Neural progenitor cell (in vitro differentiated cells): ENCODE measurements at regions not wholly inside any gene's neighbourhood (a gene's known extent, or its start where the extent isn't known, plus 50 kb on each side); places are given as distances from the start of the nearest gene placed in this dataset.

ENCODE experiments used
- EZH2 ChIP-seq: fragments of 200-600 bp; sonication (generic); IDR thresholded peaks from 2 replicates; pipeline ENCODE4 v1.6.1; 2017; ENCODE audit warnings: antibody characterized with exemption, mild to moderate bottlenecking, moderate library complexity
- EZH2phosphoT487 ChIP-seq: fragments of 200-600 bp; sonication (generic); IDR thresholded peaks from 2 replicates; pipeline ENCODE4 v1.6.1; 2017; ENCODE audit warnings: antibody characterized with exemption
- TF ChIP-seq, protein P1 (sequence below): fragments of 200-600 bp; sonication (generic); IDR thresholded peaks from 2 replicates; pipeline ENCODE4 v1.5.1; 2017; ENCODE audit warnings: antibody characterized with exemption, mild to moderate bottlenecking

DNA sequence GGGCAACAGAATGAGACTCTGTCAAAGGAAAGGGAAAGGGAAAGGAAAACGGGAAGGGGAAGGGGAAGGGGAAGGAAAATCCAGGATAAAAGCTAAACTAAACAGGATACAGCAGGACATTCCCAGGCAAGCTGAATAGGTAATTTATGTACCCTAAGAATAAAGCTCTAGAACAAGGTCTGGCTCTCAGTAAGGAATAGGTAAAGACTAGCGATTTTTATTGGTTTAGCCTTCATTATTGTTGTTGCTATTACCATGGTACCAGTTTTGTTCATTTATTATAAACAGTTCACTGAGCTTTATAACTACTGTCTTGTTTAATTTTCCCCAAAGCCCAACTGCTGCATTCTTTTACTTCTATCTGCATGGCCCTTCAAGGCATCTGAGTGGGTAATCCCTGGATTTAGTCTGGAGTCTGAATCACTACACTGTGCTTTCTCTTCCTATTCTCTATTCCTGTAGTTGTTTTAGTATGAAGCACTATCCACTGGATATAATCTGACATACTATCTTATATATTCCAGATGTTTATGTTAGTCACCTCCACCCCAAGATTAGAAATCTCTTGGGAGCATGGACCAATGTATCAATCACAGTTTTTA is 127.1 kb upstream of the TANK start:
- TF ChIP-seq EZH2 (no peak), EZH2phosphoT487 (no peak)
- TF ChIP-seq, protein P1, sequence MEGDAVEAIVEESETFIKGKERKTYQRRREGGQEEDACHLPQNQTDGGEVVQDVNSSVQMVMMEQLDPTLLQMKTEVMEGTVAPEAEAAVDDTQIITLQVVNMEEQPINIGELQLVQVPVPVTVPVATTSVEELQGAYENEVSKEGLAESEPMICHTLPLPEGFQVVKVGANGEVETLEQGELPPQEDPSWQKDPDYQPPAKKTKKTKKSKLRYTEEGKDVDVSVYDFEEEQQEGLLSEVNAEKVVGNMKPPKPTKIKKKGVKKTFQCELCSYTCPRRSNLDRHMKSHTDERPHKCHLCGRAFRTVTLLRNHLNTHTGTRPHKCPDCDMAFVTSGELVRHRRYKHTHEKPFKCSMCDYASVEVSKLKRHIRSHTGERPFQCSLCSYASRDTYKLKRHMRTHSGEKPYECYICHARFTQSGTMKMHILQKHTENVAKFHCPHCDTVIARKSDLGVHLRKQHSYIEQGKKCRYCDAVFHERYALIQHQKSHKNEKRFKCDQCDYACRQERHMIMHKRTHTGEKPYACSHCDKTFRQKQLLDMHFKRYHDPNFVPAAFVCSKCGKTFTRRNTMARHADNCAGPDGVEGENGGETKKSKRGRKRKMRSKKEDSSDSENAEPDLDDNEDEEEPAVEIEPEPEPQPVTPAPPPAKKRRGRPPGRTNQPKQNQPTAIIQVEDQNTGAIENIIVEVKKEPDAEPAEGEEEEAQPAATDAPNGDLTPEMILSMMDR: no peak
